Tongue (tissue), 1 donor: ENCODE measurements at regions not wholly inside any gene's neighbourhood (a gene's known extent, or its start where the extent isn't known, plus 50 kb on each side); places are given as distances from the start of the nearest gene placed in this dataset.

Experiments
- DNase-seq: peaks from one replicate; pipeline ENCODE4 v3.0.0-alpha.2; 2015

DNA sequence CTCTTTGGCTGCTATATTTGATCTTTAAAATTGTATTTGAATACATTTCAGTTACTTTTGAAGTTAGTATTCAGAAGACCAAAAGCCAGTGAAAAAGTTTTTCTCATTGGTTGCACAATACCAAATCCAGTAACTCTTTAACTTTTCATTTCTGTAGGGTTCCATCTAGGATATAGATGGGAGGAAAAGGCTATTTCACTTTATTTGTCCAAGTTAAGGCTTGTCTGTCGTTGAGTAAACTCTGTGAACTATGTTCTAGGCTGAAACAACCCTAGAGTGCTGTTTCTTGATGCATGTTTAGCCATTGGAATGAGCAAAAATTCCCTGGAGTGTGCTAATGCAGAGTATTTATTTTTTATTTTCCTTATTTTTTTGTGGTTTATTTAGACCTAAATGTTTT, 834.7 kb upstream of the KCND2 start:
- DNase-seq: no peak

DNA sequence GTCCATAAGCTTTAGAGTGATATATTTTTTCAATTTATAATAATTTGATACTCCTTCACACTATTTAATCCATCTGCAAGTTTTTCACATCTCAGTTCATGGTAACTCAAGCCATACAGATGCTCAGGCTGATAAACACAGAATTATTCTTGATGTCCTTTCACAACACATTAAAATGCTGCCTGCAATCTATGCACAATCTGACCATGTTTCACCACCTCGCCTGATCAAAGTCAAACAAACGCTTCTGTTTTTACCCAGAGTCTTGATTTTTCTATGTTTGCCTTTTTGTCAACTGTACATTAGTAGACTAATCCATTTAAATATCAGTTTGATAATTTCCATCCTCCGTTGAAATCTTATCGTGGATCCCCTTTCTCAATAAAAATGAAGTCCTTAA, 833.8 kb upstream of the KCND2 start:
- no peak for DNase-seq

DNA sequence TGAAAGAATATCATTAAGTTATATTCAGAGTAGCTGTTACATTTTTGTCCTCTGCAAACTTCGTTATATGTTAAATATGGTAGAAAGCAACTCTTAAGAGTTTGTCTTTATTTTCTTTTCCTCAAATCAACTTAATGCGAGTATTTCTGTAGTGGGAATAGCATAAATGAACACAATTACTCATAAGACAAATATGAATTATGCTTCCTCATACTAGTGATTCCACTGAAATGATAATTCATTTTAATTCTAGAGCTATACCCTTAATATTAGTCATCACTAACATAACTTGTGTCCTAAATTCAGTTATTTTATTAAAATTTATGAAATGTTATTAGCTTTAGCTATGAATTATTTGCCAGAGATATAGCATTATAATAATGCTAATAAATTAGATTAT, 820.6 kb upstream of the KCND2 start:
- DNase-seq: no peak

DNA sequence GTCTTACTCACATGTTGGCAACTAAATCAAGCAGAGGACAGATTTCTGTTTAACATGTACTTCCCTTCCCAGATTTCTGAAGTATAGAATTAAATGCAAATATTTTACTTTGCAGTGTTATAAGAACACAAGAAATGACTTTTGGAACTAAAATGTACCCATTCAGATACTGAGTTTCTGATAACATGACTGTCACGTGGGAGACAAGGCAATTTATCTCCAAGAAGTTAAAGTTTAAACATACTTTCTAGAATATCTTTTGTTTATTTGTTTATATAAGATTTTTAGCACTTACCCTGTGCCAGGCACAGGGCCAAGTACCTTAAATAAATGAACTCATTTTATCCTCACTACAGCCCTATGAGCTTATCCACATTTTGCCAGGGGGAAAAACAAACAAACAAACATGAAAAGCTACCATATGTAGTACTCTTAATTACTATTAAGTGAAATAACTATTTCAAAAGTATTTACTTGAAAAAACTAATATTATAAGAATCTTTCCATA, 807.1 kb upstream of the KCND2 start:
- DNase-seq: no peak

DNA sequence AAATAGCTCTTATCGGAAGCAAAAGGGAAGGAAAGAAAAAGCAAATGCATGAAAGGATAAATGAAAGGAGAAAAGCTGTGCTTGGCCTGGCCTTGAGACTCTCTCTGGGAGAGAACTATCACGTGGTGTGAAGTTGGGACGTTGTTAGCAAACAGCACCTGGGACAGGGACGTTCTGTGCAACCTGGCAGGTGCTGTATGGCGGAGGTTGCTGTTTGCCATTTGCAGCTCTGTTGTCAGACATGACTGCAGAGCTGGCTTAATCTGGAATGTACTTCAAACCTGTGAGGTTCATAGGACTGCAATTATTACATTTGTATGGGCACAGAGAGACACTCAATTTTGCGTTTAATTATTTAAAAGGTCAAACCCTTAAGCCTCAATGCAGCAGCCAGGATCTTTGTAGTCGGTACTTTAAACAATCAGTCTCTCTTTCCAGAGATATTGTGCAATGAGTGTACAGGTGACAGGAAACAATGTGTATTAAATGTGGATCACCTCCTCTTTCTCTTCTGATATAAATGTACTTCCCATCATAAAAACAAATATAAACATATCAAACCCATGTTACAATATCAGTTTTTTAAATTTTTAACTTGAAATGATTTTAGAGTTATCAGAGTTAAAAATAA, 800.5 kb upstream of the KCND2 start:
- no peak for DNase-seq

DNA sequence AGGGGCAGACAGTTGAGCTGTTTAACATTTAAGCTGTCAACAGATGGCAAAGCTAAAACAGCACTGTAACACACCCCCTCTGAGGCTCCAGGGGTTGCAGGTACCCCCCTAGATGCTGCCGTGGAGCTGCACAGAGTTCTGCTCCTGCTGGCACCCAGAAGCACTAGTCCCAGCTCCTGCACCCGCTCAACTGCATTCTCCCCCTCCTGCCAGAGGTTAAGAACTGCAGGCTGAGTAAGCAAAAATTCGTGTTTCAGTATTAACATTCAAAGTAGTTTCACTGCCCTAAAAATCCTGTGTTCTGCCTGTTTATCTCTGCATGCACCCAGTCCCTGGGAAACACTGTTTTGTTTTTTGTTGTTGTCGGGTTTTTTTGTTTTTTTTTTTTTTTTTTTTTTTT, 790.8 kb upstream of the KCND2 start:
- DNase-seq: peak; percentile 7

DNA sequence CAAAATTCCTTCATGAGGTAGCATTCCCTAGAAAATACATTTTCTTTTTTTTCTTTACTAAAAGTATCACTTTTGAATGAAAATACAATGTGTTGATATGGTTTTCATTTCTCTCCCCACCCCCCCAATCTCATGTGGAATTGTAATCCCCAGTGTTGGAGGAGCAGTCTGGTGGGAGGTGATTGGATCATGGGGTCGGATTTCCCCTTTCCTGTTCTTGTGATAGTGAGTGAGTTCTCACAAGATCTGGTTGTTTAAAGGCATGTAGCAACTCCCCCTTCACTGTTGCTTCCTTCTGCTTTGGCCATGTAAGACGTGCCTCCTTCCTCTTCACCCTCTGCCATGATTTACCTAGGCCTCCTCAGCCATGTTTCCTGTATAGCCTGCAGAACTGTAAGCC, 790.3 kb upstream of the KCND2 start:
- no peak for DNase-seq

DNA sequence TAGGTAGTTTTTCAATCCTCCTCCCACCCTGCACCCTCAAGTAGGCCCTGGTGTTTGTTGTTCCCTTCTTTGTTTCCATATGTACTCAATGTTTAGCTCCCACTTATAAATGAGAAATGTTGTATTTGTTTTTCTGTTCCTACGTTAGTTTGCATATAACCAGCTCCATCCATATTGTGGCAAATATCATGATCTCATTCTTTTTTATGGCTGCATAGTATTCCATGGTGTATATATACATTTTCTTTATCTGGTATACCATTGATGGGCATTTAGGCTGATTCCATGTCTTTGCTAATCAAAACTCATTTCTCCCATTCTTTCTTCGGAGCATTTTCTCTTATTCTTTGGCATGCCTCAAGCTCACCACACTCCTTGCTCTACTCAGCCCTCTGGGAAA, 789.6 kb upstream of the KCND2 start:
- DNase-seq: no peak

DNA sequence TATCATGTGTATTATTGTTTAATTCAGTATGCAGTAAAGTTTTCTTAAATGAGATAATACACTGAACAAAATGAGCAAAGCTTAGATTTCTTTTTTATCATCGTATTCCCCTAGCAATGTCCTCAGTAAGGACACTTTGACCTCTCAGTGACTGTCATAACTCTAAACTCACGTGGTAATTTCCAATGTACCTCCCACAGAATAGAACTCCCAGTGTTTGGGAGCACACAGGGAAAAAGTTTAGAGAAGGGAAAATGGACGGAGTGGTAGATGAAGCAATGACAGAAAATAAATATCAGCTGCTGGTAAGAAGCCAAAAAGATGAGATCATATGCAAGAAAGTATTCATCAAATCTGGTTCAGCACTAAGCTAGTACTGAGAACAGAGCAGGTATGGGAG, 758.6 kb upstream of the KCND2 start:
- no peak for DNase-seq

DNA sequence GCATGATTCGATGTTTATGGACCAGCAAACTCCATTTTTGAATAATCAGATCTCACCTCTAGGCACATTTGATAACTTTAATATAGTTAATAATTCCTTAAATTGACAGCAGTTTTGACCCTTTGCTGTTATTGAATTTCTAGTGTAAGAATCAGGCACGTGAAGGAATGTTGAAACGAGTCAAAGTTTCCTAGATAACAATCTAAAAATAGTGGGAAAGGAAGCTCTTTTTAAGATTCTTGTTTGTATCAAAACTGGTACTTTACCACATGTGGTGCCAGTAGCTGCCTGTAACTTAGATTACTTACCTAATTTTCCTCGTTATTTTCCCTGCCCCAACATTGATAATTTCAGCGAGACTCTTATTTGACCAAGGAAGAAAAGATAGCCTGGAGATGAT, 757.8 kb upstream of the KCND2 start:
- DNase-seq: no peak

DNA sequence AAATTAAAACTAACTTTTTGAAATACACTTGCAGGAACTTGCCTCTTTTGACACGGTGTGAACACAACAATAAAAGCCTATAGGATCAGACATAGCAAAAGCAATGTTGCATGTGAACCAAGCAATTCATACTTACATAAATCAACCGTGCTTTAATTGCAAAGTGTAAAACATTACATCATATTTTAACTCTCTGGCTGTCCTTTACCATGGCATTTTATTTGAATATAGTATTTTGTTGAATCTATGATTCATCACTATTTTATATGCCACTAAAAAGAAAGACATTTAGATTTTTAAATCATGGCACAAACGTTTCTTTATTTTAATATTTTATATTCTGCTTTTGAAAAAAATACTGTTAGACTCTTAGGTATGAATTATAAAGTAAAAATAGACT, 757.0 kb upstream of the KCND2 start:
- DNase-seq: no peak

DNA sequence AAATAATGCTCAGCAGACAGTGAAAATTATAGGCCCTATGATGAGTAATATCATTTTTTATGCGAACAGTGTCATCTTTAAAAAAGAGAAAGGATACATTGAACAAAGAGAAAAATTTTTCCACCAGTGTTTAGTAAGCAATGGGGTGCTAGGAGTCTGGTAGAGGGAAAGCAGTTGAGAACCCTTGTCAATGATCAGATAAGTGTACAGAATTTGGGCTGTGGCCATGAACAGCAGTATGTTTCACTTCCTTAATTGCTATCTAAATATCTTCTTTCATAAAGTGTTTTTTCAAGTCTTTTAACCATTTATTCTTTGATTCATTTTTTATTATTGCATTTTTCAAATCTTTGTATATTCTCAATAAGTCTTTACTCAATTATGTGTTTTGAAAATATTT, 750.7 kb upstream of the KCND2 start:
- DNase-seq: no peak

DNA sequence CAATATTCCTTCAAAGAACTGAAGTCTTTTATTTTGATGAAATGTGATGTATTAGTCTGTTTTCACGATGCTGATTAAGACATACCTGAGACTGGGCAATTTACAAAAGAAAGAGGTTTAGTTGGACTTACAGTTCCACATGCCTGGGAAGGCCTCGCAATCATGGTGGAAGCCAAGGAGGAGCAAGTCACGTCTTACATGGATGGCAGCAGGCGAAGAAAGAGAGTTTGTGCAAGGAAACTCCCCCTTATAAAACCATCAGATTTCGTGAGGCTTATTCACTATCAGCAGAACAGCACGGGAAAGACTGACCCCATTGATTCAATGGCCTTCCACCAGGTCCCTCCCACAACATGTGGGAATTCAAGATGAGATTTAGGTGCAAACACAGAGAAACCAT, 750.3 kb upstream of the KCND2 start:
- no peak for DNase-seq

DNA sequence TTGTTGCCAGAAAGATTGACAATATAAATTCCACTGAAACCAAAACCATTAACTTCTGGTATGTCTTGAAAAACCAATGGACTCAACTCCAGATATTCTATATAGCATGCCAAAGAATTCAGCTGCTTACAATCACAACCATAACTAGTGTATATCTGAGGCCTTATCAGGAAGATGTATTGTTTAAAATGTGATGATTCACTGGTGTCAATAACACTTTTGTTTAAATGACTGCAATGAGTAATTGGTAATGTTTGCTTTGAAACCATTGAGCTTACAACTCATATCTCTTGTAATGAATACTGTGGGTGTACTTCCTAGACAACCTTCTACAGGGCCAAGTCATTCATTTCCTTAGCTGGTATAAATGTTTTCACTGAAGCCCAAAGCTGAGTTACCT, 727.9 kb upstream of the KCND2 start:
- no peak for DNase-seq

DNA sequence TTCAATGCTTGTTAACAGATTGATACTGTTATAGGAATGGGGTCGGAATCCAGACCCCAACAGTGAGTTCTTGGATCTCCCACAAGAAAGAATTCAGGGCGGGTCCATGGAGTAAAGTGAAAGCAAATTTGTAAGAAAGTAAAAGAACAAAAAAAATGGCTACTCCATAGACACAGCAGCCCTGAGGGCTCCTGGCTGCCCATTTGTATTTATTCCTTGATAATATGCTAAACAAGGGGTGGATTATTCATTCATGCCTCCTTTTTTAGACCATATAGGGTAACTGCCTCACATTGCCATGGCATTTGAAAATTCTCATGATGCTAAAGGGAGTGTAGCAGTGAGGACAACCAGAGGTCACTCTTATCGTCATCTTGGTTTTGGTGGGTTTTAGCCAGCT, 717.2 kb upstream of the KCND2 start:
- DNase-seq: no peak

DNA sequence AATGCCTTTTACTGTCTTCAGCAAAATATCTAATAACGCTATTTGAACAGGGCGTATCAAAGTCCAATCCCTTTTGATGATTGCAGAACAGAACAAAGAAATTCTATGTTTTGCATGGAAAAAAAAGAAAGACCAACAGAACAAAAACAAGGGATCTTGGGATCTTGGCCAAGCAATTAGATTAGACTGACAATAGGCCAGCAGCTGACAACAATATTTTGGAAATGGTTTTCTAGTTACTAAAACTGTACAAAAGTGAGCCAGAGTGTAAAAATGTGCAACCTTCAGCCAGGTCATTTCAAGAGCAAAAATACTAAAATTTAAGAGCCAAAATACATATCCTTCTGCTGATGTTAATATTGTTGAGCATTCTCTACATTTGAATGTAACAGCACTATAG, 716.5 kb upstream of the KCND2 start:
- no peak for DNase-seq

DNA sequence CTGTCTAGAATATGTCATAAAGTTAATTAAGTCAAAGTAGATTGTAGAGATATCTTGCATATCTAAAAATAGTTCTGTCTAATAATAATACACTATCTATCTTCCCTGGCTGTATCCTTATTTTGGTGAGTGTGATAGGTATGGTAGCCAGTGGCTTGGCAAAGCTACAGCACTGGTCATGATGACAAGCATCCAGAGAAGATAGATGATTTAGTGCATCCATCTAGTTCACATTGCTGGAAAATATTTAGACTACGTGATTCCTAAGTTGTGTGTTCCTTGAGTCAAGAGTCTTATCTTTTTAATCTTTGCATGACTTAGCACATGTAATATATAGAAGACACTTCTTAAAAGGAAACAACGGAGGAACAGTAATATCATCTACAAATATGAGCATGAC, 711.2 kb upstream of the KCND2 start:
- no peak for DNase-seq

DNA sequence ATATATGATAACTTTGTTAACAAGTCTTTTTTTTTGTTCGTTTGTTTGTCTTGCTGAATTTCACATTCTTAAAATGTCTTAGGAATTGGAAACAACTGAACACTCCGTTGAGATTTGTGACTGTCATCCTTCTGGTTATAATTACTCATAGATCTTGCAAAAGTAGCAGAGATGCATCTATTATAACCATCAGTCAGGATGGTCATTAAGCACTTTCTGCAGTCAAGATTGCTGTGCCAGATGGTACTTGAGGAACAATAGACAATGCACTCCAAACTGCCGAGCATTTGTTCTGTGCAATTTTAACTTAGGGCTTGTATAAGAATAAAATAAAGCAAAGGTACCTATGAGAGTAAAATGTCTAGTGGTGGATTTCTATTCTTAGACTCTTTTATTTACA, 710.1 kb upstream of the KCND2 start:
- no peak for DNase-seq

DNA sequence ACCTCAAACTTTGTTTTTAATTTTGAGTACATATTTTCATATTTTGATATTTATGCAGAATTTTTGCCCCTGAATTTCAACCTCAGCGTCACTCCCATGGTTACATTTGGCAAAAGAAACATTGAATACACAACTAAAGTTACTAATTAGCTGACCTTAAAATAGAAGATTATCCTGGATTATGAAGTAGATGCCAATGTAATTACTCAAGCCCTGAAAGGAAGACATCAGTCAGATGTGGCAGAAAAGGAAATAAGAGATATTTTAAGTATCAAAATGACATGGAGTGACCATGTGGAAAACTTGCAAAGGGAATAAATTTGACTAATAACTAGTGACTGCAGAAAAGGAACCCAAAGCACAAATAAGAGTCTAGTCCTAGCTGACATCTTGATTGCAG, 701.3 kb upstream of the KCND2 start:
- DNase-seq: no peak

DNA sequence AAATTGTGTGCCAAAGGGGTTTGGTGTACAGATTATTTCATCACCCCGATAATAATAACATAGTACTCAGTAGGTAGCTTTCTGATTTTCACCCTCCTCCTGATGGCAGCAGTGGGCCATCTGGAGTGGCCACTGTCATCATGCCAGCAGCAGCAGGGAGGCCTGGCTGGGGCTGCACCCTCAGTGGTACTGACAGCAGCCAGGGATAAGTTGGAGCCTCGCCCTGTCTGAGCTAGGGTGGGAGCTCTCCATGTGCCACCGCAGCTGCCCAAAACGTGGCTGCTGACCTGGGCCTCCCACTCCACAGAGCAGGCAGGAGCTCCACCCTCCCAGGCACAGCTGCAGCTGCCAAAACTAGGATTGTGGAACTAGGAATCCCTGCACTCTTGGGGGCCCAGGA, 700.8 kb upstream of the KCND2 start:
- no peak for DNase-seq

DNA sequence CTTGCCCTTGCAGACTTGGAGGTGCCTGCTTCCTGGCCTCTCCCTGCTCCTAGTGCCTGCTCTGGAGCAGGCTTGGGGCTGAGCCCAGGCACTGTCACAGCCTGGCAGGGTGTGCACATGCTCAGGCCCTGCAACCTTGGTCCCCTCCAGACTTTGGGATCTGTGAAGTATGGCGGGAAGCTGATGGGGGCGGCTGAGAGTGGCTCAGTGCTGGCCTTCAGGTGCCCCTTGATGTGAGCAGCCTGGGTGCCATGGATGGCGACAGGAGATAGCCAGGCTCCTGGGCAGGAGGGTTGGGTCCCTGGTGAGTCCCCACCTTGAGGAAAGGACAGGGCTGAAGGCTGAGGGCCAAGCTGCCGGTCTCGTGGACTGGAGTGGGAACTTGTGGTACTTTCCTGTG, 700.4 kb upstream of the KCND2 start:
- DNase-seq: no peak

DNA sequence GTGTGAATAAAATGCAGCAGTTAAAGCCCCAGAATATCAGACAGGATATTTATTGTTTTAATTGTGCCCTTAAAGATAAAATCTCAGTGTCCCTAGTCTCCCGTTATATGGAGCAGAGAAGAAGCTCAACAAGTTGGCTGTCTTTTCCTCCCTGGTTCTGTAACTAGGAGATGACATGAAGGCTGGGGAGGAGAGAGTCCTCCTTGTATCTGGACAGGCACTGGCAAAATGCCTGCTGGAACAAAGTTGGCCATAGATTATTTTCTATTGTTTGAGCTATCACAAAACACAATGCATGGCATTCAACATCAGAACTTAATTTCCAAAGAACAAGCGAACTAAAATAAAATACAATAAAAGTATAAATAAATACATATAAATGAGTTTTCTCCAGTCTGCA, 694.9 kb upstream of the KCND2 start:
- DNase-seq: no peak

DNA sequence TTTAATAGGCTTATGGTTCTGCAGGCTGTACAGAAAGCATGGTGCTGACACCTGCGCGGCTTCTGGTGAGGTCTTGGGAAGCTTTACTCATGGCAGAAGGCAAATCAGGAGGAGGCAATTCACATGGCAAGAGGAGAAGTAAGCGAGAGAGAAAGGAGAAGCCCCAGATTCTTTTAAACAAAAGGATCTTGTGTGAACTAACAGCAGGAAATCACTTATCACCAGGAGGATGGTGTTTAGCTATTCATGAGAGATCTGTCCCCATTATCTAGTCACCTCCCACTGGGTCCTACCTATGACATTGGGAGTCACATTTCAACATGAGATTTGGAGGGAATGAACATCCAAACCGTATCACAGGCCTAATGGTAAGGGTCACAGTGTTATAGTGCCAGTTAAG, 678.0 kb upstream of the KCND2 start:
- no peak for DNase-seq

DNA sequence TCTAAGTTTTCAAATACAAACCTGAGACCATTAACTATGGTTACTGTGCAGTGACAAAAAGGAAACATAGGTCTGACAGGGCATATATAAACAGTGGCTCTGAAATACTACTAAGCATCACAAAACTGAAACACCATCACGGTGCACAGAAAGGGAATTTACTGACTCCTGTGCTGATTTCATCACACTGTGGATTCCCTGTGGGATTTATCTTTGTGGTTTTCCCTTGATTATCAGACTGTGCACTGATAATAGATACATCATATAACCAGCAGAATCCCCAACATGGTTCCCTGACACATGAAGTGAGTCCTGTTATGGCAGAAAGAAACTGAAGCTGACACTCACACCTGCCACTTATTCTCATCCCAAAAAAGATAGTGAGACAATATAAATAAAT, 676.3 kb upstream of the KCND2 start:
- no peak for DNase-seq

DNA sequence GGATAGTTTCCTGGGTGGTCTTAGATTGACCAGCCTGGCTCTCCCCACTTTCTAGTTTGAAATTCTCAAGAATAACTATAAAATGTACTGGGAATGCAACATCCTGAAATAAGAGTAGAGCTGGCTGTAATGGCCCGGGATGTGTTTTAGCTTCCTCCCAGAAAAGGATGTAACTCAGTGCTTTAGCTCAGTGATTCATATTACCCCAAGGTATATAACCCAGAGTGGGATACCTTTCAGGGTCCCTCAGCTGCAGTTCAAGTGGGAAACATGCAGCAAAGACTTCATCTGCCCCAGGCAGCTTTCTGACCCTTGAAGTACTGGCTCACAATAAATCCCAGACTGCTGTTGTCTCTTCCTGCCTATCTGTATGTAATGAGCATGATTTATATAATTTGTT, 666.7 kb upstream of the KCND2 start:
- no peak for DNase-seq
